GM21737 (cell line): ENCODE measurements at regions not wholly inside any gene's neighbourhood (a gene's known extent, or its start where the extent isn't known, plus 50 kb on each side); places are given as distances from the start of the nearest gene placed in this dataset.

Experiments used
- ATAC-seq: cut with Tn5 transposase; IDR thresholded peaks from one replicate; pipeline ENCODE4 v1.9.1; 2021; ENCODE audit warnings: mild to moderate bottlenecking, moderate library complexity; ENCODE audit not compliant: unreplicated experiment

DNA sequence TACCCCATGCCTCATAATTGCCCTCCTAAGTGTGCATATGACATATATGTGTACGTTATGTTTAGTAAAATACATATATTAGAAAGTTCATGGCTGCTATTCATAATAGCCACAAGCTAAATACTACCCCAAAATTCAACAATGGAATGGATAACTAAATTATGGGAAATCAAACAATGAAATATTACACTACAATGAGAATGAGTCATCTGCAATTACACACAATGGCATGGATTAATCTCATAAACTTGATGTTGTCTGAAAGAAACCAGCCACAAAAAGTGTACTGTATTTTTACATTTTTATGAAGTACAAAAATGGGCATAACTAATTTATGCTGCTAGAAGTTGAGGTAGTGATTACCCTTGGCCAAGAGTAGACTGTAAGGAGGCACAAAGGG is 477.0 kb downstream of the HAO1 start:
- no peak for ATAC-seq

DNA sequence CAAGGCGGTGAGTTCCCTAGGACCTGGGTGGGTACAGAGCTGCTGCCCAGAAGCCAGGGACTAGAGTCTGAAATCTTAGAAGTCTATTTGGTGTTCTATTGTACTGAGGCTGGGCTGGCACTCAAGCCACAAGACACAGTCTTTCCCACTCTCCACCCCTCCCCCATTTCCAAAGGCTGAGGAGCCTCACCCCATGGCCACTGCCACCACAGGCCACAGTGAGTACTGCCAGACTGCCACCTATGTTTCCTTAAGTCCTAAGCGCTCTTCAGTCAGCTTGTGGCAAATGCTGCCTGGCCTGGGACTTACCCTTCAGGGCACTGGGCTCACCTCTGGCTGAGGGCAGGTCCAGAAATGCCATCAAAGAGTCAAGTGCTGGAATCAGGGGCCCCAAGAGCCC is 469.3 kb downstream of the HAO1 start:
- no peak for ATAC-seq

DNA sequence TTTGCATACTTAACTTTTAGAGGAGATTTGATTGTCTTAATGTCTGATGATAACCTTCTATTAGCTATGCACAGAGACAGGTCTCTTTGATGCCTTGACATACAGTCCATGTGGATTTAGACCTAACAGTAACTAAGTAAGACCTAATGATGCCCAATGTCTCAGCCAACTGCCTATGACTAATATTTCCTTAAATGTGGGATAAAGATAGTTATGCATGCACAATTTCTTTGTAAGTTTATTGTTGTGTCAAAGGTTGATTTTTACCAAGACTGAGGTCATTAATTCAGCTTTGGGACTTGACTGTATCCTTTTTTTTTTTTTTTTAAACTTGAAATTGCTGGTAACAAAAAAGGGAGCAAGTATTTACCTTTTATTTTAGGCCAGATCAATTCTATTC is 450.0 kb downstream of the HAO1 start:
- no peak for ATAC-seq

DNA sequence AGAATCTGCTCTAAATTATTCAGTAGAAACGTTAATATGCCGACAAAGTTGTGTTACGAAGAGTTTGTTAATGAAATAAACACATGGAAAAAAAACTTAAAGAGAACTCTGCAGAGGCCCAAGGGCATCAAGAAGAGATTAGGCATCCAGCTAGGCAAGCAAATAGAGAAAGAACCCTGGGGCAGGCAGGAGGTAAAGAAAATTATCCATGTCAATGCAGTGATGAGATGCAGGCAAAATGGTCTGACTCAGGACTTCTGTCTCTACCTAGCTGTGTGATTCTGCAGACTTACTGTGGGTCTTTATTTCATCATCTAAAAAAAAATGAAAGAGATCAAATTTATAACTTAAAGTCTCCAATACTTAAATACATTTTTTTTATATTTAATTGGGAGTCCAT is 448.0 kb downstream of the HAO1 start:
- no peak for ATAC-seq

DNA sequence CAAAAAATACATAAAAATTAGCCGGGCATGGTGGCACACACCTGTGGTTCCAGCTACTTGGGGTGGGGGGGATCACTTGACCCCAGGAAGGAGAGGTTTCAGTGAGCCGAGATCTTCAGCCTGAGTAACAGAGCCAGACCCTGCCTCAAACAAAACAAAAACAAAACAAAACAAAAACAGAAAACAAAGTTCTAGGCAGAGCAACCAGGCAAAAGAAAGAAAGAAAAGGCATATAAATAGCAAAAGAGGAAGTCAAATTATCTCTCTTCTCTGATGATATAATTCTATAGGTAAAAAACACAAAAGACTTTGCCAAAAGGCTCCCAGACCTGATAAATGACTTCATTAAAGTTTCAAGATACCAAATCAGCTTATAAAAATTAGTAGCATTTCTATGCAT is 446.9 kb downstream of the HAO1 start:
- no peak for ATAC-seq

DNA sequence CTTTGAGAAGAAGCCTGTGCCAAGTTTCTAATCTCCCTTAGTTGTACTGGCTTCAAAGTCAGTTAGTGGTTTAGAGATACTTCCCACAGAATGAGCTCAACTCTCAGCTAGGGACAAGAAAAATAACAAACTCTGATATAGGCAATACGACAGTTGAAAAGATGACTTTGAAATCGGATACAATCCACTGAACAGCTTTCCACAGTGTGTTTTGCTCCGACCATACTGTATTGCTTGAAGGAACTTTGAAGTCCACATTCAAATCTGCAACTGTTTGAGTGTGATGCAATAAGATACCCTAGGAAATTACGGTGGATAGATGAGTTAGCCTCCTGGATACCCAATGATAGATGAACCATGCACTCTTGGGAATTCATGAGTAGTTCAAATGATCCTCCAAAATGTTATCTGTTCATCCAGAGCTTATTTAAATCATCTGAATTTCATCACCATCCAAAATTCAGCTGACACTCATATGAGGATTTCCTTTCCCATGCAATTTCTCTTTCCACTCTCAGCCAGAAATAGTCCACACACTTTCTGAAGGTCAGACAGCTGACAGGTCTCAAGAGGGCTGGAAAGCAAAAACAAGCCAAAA is 443.8 kb downstream of the HAO1 start:
- no peak for ATAC-seq

DNA sequence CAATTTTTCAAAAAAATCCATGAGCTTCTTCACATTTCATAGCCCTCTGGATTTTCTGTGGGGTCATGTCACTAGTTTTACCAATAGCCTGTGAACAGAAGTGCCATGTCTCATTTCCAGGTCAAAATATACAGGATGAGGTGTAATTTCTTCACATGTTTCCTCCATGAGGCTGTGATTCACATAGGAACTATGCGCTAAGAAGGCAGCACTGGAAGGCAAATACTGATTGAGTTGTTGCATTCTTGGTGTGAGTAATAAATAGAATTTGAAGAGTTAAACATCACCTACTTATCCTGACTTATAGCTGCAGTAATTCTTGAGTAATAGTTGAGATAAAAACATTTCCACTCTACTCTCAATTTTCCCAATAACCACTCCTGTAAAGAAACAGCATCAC is 442.3 kb downstream of the HAO1 start:
- ATAC-seq = no peak

DNA sequence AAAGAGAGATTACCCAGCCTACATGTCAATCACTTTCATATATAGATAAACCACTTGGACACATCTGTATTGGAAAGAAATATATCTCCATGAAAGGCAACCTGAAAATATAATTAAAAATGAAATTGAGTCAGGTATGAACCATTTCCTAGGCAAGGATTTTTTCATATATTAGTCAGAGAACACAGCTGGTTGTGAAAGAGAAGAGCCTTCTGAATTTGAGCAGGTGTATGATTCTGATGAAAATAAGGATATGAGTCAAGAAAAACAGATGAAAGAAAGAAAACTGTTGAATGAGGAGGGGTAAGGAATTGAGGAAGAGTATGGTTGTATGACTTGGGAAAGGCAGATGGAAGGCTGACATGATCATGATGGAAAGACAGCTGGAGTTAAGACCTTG is 441.1 kb downstream of the HAO1 start:
- ATAC-seq = no peak

DNA sequence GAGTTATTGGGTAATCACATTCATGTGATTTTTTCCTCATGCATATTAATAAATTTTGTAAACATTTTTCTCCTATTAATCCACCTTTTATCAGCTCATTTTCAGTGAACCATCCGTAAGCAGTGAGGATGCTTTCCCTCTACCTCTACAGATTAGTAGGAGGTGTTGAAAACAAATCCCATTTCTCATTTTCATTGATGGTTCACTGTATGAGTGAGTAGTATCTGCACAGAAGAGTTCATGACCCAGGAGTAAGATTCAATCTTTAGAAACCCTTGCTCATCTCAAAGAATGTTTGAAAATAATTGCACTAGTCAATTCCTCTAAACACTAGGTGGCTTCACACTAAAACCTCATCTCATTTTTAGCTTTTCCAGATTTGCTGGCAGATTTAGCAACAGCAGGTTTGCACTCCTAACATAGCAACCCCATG is 440.0 kb downstream of the HAO1 start:
- no peak for ATAC-seq

DNA sequence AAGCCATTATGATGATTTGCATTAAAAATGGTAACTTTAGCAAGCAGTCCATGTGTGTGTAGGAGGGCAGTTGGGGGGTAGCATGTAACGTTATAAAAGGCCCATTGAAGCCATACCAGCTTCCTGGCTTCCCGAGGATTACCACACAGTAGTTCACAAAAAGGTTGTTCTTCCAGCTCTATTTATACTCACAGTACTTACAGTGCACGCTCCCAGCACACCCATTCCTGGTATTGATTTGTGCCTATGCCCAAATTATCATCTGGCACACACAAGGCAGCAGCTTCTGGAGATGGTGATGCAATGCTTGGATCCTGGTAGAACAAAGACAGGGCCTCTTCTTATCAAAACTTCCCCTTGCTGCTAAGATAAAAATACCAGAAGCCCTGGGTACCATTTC is 436.8 kb downstream of the HAO1 start:
- no peak for ATAC-seq

DNA sequence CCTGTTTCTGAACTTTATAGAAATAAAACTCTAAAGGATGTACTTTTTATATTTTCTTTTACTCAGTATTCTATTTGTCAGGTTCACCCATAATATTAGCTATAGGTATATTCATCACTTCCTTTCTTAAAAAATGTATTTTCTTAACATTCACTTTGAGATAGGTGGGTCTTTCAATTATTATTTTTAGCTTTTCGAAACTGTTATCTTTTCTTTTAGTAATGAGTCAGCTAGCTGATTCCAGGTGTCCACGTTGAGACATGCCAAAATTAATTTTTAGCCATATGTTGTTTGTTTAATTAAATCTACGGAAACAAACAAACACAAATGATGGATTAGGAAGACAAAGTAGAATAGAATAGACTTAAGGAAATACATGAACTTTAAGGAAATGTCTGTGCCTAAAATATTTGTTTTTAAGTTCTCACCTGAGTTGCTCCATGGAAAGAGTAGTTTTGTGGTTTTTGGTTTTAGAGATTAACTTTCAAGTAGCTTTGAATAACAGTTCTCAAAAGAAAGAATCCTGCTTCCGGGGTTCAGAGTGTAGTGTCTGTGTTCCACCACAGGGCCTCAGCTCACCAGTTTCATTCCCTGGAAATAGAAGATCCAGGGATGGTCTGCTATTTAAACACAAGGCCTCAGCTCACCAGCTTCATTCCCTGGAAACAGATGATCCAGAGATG is 435.0 kb downstream of the HAO1 start:
- no peak for ATAC-seq

DNA sequence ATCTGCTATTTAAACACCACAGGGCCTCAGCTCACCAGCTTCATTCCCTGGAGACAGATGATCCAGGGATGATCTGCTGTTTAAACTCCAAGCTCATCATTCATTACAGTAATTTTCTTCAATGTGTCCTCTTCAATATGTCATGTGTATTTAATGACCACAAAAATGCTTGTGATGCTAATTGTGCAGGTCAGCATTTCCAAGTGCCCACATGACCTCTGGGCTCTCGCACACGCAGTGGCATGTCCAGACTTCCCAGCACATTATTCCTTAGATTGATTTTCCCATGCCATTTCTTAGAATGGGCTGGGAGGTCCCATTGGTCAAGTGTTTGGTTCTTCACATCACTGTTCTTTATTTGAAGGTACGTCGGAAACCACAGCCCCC is 434.4 kb downstream of the HAO1 start:
- no peak for ATAC-seq

DNA sequence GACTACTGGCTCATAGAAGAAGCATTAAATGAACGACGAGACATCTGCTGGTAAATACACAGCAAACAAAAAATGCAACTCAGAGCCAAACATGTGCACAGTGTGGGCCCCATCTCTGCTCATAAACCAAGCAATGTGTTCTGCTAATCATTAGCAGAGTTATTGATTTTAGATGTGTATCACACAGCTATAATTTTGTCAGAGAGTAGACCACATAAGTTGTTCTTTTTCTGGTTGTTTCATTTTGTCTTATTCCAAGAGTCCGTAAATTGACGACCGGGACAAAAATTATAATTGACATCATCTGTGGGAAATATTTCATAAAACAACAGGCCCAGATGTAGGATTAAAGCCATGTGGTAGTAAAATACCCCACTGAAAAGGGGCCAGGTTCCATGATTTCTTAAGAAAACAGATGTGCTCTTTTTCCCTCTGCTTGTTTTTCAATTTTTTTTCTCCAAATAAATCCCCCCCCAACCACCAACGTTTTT is 423.6 kb downstream of the HAO1 start:
- ATAC-seq = no peak

DNA sequence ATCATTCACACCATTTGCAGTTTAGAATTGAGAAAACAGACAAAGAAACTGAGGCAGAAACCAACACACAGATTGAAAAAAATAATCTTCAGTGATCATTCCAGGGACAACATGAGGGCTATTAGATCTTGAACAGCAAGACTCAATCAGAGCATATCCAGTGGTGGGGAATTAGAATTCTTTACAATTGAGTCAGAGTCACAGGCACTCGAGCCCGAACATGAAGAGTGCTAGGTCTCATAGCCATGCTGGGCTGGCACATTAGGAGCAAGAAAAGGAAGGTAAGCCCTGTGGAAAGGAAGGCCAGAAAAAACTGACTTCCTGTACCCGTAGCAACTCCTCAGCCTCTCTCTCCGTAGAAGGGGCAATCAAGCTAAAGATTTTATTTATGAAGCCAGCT is 419.9 kb downstream of the HAO1 start:
- ATAC-seq = no peak

DNA sequence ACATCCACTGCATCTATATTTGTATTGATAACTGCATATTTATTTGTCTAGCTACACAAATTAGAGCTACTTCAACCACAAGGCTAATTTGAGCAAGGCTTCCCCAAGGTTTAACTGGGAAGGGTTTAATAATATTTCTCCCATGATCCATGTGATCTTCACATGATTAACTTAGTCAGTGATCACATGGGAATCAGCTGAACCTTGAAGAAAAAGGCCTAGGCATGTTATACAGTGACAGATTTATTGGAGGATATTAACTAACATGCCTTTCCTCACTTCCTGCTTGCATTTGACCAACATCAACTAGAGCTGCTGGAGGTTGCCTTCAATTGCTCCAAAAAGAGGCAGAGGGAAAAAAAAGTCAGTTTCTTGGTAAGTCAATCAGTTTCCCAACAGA is 417.0 kb downstream of the HAO1 start:
- ATAC-seq = no peak

DNA sequence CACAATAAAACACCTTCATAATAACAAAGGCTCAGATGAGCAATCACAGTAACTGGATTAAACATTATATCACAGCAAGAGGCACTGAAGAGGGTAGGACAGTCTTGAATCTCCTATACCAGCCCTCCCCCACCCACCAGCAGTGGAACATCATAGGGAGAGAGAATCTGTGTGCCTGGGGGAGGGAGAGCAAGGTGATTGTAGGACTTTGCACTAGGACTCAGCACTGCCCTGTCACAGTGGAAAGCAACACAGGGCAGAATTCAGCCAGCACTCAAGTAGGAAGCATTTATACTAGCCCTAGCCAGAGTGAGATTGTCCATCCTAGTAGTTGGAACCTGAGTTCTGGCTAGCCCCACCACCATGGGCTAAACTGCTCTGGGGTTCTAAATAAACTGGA is 400.2 kb downstream of the HAO1 start:
- ATAC-seq = no peak

DNA sequence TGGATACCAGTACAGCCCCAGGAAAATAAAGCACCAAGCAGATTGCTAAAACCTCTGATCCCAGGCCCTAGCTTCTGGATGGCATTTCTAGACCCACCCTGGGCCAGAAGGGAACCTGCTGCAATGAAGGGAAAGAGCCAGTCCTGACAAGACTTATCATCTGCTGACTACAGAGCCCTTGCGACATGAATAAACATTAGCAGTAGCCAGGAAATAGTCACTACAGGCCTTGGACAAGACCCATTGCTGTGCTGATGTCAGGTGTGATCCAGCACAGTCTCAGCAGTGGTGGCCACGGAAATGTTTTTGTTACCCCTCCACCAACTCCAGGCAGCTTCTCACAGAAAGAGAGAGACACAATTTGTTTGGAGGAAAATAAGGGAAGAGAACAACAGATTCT is 399.3 kb downstream of the HAO1 start:
- no peak for ATAC-seq

DNA sequence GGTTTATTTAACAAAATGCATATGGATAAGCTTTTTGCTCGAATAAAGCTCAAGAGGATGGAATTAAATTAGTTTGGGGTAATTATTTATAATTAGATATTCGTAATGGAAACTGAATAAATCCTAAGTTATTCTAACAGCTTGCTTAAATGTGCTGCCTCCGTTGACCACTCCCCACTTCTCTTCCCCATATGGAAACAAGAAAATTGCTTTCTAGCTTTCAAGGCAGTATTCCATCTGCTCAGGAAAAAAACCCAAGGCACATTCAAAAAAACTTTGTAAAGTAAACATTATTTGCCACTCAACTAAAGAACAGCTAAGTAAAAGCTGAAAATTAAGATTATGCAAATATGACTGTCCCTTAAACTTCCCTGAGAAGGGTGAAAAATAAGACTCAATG is 369.2 kb downstream of the HAO1 start:
- no peak for ATAC-seq

DNA sequence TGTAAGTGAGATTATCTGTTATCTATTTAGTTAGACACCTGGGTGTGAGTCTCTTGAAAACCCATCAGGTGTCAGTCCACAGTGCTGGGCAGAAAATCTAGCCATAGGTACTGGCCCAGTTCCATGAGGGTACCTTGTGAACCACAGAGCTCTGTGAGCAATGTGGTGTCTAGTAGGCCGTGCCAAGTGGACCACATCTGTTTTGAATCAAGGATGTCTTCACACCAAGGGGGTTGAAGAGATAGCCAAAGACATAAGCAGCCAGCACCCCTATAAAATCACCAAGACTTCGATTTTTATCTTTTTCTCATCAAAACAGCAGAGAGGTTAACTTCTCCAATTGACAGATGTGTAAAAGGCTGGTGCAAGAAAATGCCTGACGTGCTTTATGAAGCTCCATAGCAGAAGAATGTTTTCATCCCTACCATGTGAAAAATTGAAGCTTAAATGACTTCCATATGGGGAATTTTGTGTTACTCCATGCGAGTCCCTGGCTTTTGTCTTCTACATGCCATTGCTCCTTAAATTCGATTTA is 368.7 kb downstream of the HAO1 start:
- ATAC-seq = no peak

DNA sequence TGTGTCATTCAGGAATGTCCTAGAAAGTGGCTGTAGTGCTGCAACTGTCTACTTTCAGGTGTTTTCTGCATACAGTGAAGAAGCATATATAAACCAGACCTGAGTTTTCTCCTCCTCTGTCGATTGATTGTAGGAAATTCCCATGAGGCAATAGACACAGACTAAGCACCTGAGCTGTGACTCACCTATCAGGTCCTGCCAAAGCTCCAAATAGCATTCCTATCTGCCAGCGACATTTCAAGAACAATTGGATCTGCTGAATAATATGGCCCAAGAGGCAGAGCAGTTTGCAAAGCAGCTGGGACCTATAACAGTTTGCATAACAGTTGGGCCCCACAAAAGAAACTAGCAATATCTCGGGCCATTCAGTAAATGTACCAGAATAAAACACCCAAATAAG is 360.4 kb downstream of the HAO1 start:
- ATAC-seq = no peak

DNA sequence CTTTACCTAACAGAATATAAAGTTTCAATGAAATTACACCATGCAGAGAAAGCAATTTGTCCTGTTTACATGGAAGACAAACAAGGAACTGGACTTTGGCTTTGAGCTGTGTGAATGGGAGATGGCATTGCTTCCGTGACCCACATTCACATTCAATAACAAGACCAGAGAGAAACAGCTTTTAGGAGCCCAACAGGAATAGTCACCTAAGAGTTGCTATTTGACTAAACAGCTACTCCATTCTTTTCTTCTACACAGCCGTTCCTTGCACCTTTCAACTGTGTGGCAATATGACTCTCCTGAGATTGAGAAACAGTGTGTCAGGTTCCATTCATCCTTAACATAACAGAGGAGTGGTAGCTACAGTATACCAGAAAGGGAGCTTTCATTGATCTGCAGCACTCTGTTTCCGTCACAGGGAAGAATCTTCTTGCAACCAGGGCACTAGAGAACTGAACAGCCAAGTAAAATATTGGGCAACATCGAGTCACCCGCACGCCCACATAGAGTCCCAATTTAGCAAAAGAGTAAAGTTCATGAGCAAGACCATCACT is 355.1 kb downstream of the HAO1 start:
- ATAC-seq = no peak

DNA sequence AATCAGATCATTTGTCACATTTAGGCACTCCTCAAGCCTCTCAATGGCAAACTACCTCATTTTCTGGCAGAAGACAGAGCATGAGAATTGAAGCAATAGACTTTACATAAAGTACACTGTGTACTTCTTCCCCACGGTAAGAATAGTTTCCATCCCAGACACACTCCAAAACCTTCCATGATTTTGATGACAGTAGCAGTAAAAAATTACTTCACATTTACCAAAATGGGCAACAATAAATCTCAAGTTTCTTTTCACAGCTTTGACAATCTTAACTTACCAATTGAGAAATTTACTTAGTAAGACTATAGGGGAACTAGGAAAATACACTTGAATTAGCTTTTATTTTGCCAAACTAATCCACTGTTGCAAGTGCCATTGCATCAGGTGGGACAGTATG is 353.8 kb downstream of the HAO1 start:
- ATAC-seq = no peak
